Amniotic epithelial cell (primary cell): ENCODE measurements at regions not wholly inside any gene's neighbourhood (a gene's known extent, or its start where the extent isn't known, plus 50 kb on each side); places are given as distances from the start of the nearest gene placed in this dataset.

Experiments
- DNase-seq: peaks from one replicate; pipeline ENCODE4 v3.0.0-alpha.2; 2010; ENCODE audit warnings: low read depth

DNA sequence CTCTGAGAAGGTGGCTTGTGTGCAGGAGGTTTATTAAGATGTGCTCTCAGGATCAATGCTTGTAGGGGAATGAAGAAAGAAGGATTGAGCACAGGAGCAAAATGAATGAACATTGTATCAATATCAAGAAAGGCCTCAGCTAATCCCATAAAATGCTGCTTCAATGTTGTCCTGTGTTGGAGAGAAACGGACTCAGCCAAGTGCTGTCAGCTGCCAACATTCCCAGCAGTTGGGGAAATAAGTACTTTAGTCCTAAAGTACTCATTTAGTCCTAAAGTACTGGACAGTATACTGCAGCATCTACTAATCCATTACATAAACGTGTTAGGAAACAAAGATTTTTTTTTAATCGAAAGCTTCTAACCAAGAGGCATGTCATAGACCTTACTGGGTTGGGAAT is 255.9 kb downstream of the SEC23A start:
- DNase-seq, result no peak

DNA sequence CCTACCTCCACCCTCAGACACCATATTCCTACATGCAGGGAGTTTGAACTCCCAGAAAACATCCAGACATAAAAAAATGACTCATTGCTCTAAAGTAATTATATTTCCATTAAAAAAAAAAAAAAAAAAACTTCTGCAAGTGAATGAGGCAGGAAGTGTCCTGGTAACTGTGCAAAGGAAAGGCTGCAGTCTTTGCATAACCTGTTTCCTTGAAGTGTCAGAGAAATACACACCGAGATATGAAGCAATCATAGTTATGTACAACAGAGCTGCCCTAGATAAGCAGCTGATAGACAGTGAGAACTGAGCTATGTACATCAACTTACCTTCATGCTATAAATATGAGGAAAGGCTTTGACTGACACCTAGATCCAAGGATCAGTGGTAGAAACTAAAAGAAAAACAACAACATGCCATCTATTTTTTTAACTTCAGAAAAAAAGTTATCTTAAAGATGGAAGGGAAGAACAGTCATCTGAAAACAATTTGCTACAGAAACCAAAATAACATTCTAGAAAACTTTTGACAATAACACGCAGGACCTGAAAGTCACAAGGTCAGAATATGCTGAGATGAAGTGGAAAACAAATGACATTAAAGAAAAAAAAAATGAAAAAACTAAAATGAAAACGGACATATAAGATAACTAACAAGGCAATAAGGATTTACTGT is 263.2 kb downstream of the SEC23A start:
- peak; percentile 81 for DNase-seq

DNA sequence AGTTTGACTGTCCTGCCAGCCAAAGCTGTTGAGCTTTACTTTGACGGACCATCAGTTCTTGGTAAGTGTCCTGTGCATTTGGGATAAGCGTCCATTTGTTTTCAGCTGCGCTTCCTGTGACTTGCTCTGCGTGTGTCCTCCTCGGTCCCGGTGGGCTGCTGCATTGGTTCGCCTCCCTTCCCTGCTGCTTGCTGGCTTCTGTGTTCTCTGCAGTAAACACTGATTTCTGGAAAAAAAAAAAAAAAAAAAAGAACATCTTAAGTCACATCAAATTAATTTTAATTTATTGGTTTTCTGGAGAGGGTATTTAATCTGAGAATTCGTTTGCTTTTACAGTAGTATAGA is 264.1 kb downstream of the SEC23A start:
- DNase-seq, result no peak

DNA sequence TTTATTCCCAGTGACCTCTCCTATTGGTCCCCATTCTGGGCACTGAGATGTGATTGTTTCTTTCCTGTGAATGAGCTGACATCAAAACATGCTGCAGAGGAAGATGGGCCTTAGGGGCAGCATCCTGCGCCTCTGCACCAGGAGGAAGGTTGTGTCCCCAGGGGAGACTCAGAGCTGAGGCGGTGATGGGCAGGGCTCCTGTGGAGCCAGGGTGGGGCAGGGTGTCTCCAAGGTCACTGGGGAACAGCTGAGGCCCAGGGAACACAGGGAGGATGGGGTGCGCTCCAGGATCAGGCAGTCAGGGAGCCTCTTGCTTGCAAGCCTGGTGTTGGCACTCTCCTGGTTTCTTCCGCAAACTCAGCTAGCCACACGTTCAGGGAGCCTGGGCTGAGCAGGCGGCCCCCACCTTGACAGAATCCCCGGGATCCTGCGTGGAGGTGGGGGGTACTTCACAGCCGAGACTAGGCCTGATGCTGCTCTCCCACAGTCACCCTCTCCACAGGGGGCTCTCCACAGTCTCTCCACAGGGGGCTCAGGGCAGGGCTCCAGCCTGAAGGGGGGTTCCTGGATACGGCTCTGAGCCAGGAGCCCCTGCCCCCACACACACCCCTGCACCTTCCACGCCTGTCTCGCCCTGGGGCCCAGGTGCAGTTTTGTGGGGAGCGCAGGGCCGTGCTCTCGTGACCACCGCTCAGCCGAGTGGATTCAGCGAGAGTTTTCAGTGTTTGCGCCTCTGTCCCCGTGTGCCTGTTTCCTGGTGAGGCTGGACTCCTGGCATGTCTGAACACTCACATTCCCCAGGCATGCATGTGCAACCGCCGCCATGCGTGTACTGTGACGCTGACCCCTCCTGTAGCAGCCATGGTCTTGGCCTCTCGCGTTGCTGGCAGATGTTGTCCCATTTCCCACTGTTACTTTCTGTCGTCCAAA is 264.7 kb downstream of the SEC23A start:
- DNase-seq, result no peak

DNA sequence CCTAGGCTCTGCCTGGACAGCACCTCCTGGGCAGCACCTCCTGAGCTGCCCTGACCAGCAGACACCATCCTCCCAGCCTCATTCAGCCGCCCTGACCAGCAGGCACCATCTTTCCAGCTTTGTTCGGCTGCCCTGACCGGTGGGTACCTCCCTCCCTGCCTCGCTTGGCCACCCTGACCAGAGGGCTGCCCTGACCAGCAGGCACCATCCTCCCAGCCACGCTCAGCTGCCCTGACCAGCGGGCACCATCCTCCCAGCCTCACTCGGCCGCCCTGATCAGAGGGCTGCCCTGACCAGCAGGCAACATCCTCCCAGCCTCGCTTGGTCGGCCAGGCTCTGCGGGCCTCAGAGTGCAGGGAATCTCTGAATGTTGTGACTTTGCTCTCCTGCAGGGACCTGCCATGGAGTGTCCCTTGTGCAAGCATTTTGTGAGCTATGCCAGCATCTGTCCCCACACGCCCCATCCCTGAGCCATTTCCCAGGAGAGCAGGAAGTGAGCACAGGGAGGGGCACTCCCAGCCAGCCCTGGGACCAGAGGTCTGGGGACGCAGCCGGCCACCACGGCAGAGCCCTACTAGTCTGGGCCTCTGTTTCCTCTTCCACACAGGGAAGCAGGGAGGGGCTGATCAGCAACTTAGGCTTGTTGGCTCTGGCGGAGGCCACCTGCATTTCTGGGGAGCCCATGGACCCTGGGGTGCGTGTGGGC is 265.5 kb downstream of the SEC23A start:
- no peak for DNase-seq

DNA sequence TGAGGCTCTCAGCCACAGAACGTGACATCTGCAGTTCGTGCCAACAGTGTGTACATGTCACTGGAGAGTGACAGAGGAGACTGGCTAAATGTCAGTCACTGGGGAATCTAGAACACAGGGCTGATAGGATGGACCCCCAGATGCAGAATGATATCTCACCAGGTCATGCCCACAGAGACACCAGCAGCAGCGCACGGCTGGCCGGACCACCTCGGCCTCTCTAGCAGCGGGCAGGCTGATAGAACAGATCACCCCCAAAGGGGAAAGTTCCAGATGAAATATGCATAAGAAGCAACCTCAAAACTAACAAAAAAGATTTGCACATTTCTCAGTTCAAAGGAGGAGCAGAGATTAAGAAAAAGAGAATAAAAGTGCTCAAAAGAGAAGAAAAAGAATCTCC is 266.5 kb downstream of the SEC23A start:
- no peak for DNase-seq

DNA sequence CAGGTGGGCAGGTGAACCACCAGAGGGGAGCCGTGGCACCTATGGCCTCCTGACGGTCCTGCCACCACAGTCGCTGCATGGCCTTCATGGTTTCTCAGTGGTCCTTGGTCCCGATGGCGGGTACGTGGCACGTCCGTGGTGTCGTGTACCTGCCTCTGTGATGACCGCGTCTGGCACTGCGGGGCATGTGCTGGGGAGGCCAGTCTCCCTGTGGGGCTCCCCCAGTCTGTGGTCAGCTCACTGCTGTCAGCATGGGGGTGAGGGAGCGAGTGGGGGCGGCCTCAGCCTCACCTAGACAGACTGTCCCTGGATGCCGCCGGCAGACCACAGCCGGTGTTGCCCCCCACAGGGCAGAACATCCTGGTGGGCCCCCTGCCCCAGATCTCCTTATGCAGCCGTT is 267.2 kb downstream of the SEC23A start:
- no peak for DNase-seq

DNA sequence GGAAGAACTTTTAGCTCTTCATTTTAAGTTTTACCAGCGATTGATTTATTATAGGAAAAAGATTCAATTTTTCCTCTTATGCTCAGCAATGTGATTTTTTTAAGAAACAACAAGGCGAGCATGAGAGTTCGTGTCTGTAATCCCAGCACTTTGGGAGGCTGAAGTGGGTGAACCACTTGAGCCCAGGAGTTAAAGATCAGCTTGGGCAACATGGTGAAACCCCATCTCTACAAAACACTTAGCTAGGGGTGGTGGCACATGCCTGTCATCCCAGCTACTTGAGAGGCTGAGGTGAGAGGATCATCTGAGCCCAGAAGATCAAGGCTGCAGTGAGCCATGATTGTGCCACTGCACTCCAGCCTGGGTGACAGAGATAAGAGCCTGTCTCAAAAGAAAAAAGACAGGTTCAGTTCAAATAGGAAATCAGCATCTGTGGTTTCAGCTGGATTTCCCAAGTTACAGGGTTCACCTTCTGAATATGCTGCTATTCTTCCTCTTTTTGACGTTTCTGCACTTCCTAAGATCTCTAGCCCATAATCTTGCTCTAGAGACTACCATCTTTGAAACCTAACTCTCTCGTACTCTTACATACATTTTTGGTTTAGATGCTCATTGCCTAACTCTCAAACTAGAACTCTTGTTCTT is 274.7 kb downstream of the SEC23A start:
- DNase-seq, result no peak

DNA sequence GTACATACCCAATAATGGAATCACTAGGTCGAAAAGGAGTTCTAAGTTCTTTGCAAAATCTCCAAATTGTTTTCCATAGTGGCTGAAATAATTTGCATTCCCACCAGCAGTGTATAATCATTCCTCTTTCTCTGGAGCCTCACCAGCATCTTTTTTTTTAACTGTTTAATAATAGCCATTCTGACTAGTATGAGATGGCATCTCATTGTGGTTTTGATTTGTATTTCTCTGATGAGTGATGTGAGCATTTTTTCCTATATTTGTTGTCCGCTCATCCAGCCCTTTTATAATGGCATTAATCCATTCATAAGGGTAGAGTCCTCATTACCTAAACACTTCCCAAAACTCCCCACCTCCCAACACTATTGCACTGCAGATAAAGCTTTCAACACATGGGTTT is 278.3 kb downstream of the SEC23A start:
- peak; percentile 1 for DNase-seq

DNA sequence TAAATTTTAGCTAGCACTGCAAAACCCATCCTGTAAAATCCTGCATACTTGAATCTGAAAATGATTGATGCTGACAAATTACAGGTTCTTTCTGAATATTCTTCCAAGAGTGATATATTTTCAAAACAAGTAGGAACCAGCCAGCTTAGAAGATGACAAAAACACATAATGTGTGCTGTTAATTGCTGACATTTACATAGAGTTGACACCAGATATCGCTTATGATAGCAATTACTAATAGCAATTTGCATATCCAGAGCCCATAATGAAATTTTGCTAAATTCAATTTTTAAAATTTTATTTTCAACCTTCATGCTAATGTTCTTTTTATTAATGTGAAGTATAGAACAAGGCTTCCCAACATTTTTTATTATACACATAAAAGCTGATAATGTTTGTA is 284.5 kb downstream of the SEC23A start:
- no peak for DNase-seq

DNA sequence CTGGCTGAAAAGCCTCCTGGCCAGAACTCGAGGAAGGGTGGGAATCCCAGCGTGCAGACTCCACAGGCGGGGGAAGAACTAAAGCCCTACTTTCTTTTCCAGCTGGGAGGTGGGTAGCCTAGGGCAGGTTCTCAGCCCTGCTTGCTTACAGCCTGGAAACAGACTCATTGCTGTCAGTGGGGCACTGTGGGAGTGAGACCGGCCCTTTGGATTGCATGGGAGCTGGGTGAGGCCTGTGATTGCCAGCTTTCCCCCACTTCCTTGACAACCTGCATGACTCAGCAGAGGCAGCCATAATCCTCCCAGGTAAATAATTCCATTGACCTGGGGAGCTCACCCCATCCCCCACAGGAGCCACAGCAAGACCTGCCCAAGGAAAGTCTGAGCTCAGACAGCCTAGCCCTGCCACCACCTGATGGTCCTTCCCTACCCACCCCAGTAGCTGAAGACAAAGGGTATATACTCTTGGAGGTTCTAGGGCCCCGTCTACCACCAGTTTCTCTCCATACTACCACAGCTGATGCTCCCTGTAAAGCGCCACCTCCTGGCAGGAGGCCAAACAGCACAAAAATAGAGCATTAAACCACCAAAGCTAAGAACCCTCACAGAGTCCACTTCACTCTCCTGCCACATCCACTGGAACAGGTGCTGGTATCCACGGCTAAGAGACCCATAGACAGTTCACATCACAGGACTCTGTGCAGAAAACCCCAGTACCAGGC is 294.1 kb downstream of the SEC23A start:
- DNase-seq, result no peak

DNA sequence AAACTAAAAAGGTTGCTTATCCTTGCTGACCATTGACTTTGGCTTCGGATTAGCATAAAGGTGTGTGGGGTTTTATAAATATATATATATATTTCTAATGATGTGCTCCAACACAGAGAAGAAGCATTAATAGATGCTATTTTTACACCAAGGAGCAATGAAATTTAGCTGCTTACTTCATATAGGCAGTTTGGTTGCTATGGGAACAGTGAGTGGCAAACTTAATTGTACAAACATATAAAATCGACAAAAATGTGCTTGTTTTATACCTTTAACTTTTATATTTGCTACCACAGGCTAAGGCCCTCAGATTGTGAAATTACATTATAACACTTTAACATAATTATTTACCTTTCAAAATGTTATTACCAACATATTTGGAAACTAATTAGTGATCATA is 303.4 kb downstream of the SEC23A start:
- no peak for DNase-seq

DNA sequence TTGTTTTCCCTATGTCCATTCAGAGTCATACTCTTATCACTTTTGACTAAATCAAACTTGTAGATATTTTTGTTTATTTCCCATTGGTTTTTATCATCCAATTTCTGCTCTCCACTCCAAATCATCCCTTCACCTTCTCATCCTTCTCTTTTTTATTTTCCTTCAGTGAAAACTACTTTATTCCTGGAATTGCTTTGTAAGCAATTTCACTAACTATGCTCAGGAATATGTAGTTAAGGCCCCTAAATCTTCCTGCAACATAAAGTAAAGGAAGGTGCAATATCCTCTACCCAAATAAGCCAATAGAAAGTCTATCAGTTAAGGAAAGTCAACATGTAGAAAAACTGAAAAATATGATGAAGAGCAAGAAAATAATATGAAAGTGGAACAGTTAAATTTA is 308.4 kb downstream of the SEC23A start:
- DNase-seq, result no peak

DNA sequence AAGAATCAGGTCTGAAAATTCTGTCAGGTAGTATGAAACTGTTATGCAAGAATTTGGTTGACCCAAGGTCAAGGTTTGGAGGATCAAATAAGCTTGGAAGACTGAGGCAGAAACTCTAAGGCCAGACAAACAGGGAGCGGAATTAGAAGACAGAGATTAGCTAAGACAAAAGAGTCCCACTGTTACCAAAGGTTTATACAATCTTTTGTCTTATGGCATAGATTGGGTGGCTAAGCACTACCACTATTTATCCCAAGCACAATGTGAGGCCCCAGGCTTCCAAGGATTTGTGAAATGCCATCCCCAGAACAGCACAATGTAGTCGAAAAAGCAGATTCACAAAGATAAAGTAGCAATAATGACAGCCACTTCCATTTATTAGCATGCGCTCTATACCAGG is 311.2 kb downstream of the SEC23A start:
- no peak for DNase-seq

DNA sequence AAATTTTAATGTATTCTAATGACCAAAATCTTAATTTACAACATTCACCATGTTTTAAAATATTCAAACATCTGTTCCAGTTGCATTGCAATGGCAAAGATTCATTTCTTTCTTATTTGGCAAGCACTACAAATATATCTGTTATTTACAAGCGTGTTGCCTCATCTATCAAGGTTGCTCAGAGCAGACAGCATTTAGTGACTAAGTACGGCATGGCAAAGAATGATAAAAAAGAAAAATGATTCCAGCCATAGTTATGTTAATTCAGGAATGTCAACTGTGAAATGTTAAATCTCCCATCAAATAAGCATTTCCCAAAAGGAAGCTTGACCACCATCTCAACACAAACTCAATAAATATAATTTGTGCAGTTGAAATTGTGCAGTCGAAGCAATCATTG is 312.1 kb downstream of the SEC23A start:
- peak; percentile 12 for DNase-seq

DNA sequence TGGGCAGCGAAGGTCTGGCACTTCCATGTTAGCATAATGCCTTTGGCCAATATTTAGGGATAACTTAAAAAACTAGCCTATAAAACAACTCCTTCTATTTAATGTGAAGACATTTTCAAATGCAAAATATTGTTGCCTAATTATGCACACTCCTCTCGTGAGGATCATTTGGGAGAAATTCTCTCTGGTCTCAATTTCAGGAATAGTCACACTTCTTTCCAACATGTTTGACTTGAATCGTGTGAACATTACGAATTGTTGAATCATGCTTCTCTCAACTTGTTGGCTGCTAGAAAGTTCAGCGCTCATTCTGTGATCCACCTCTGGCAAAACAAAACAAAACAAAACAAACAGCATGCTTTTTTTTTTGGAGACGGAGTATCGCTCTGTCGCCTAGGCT is 313.2 kb downstream of the SEC23A start:
- no peak for DNase-seq

DNA sequence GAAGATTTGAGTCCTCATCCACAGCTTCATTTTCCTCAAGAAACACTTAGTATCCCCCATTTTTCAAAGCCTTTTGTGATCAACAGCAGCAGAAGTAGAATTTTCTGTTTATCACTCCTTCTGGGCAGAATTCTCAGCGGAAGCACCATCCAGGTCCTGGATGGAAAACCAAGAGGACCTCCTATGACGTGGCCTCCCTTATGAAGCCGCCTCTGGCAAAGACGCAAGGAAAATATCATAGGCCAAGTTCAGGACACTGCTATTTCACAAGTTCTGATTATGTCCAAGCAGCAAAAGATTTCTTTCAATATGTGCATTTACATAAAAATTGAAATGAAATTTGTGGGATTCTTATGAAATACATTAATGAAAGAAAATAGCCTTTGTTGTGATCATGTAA is 315.0 kb downstream of the SEC23A start:
- DNase-seq, result no peak

DNA sequence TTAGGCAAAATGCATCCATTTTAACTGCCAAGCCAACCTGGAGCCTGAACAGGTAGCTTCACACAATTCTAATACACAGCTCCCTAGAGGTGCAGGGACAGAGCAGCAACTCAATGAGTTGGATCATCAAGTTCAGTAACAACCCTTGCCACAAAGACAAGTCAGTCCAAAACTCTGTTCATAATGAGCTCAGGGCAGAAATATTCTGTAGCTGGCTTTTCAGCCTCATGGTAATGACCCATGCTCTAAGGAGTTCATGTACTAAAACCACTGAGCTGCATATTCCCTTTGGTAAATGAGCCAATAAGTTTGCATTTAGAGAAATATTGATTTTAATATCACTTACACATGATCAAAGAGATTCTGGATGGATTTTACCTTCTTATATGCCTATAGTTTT is 316.1 kb downstream of the SEC23A start:
- no peak for DNase-seq

DNA sequence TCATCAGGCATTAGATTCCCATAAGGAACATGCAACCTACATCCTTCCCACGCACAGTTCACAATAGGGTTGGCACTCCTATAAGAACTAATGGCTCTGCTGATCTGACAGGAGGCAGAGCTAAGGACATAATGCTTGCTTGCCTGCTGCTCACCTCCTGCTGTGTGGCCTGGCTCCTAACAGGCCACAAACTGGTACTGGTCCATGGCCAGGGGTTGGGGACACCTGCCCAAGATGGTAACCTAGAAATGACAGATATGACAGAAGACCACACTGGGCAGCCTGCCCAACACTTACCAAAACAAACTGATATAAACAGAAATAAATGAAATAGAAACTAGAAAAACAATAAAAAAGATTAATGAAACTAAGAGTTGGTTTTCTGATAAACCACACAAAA is 325.6 kb downstream of the SEC23A start:
- no peak for DNase-seq

DNA sequence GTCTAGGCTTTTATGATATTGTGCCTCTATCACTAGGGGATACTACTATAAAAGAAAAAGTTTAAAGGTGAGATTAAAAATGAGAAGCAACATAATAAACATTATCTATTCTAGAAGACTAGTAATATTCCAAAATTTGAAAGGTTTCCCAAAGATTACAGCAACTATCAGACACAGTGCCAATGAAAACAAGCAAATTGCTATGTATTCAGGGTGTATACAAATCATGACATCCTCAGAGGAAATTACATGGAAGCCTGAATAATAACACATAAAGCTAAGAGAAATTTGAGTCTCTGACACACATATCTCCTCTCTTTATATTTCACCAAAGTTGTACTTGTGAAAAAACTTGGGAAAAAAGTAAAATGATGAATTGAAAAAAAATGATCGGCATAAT is 327.0 kb downstream of the SEC23A start:
- no peak for DNase-seq

DNA sequence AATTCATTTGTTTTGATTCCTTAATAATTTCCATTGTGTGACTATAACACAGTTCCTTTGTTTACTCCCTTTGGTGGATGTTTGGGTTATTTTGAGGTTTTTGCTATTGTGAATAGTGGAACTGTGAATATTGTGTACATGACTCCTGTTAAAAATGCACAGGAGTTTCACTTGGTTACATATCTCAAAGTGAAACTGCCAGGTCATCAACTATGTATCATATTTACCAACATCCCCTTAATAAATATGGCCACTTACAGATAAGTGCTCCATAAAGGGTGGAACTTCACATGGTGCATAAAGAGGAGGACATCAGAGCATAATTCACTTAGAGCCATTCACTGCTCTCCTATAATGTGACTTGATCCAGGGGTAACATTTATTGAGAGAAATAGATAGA is 328.9 kb downstream of the SEC23A start:
- DNase-seq, result no peak

DNA sequence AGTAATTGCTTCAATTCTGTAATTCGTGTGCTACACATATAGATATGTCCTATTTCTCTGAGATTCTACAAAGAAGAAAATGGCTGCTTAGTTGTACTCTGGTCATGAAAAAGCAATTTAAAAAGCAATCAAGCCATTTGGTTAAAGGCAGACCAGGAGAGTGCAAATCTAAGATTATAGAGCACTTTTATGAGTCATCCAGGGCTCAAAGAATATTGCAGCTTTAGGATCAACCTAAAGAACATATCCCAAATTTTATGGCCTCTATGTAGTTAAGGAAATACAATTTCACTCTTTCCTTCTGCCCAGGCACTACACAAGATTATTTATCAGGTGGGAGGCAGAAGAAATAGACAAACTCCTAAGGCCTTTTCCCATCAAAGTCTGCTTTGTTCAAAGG is 332.8 kb downstream of the SEC23A start:
- DNase-seq, result no peak
